ENCODE measurements at regions not wholly inside any gene's neighbourhood (a gene's known extent, or its start where the extent isn't known, plus 50 kb on each side); places are given as distances from the start of the nearest gene placed in this dataset.

GRCh38 chr4:189237340-189237739, 703.3 kb upstream of the FRG1 start:
- no peak overlapping the region for H3K56ac ChIP-seq (ENCODE audit: extremely low read depth, insufficient read depth, low read length)
- H2BK20ac ChIP-seq (ENCODE audit: low read depth, low read length): no peak overlapping the region
- H2AK5ac ChIP-seq (ENCODE audit: low read depth, low read length): no peak overlapping the region
- H3K18ac ChIP-seq (ENCODE audit: low read depth, low read length): no peak overlapping the region
- no peak overlapping the region for H2BK5ac ChIP-seq (ENCODE audit: low read depth, low read length, poor library complexity, severe bottlenecking)
- no peak overlapping the region for H3K23ac ChIP-seq (ENCODE audit: low read depth, low read length)
- DNase-seq: no peak
- no peak overlapping the region for H4K5ac ChIP-seq (ENCODE audit: low read depth, low read length)
- no peak overlapping the region for H3K4me2 ChIP-seq (ENCODE audit: low read depth, low read length)
- H3K36me3 ChIP-seq (ENCODE audit: control insufficient read depth, insufficient read depth, low read length): no peaks in the 10 kb centered on the region
- dilution Hi-C loops (cut with HindIII; ENCODE audit: low sequenced_read_pairs, unreplicated experiment) (no loop called here), intact Hi-C loops (cut with micrococcal nuclease) (no loop called here), in situ Hi-C loops (cut with MboI; ENCODE audit: low sequenced_read_pairs) (no loop called here)
- H2BK15ac ChIP-seq (ENCODE audit: low read depth, low read length): no peak overlapping the region
- no peaks in the 10 kb centered on the region for H3K27me3 ChIP-seq (ENCODE audit: control insufficient read depth, insufficient read depth, low read length)
- ChIA-PET CTCF (interaction anchor here (1.0 kb wide), 1 partner anchor 11 kb away, joined by 3 read pairs; no protein-coding TSS in a partner anchor), POLR2A (ENCODE audit: unreplicated experiment) (no interaction called here)
- TF ChIP-seq ELK1 (IDR thresholded peaks at IDR 0.05; ENCODE audit: borderline replicate concordance, low read depth, low read length): no peak
- TF ChIP-seq POLR2A (IDR thresholded peaks at IDR 0.05; ENCODE audit: low read depth, low read length): no peak
- no peak for TF ChIP-seq MXI1 (IDR thresholded peaks at IDR 0.05; ENCODE audit: borderline replicate concordance, low read depth, low read length)
- no peak for TF ChIP-seq FOS (IDR thresholded peaks at IDR 0.05; ENCODE audit: low read depth, low read length)
- TF ChIP-seq CEBPB (IDR thresholded peaks at IDR 0.05; ENCODE audit: low read depth, low read length): no peak
- no peak for TF ChIP-seq RFX5 (IDR thresholded peaks at IDR 0.05; ENCODE audit: low read depth, low read length)
- TF ChIP-seq RCOR1 (IDR thresholded peaks at IDR 0.05; ENCODE audit: insufficient replicate concordance, low read length): no peak
- no peak for TF ChIP-seq USF2 (IDR thresholded peaks at IDR 0.05; ENCODE audit: low read depth, low read length)
- TF ChIP-seq MAFK (IDR thresholded peaks at IDR 0.05; ENCODE audit: low read depth, low read length): no peak
- no peak for TF ChIP-seq BHLHE40 (IDR thresholded peaks at IDR 0.05; ENCODE audit: low read depth, low read length)
- TF ChIP-seq NFE2L2 (IDR thresholded peaks at IDR 0.05; ENCODE audit: low read depth, low read length): no peak
- no peak for TF ChIP-seq CHD1 (IDR thresholded peaks at IDR 0.05; ENCODE audit: low read depth, low read length)
- TF ChIP-seq MAZ (IDR thresholded peaks at IDR 0.05; ENCODE audit: borderline replicate concordance, low read depth, low read length): no peak
- TF ChIP-seq SMC3 (IDR thresholded peaks at IDR 0.05; ENCODE audit: low read depth, low read length): no peak
- no peak for TF ChIP-seq CTCF (conservative IDR thresholded peaks at IDR 0.05; ENCODE audit: low read depth, low read length)
- no peak for TF ChIP-seq RAD21 (IDR thresholded peaks at IDR 0.05; ENCODE audit: low read length)
- H2BK120ac ChIP-seq (ENCODE audit: low read depth, low read length): no peak overlapping the region
- H4K8ac ChIP-seq (ENCODE audit: low read depth in 2 of 2, low read length in 2 of 2): no peak overlapping the region
- WGBS, 2 experiments (ENCODE audit: extremely low coverage in 2 of 2, insufficient read length in 1 of 2): 71% methylated on average over 4 of the region's 13 CpGs; no CpG with 5 or more reads in 1 of the 2 experiments
- H4K20me1 ChIP-seq (ENCODE audit: insufficient read depth, low read length): no peaks in the 10 kb centered on the region
- no peak overlapping the region for H3K4me3 ChIP-seq (ENCODE audit: insufficient read depth, low read depth, low read length)
- H3K9ac ChIP-seq (ENCODE audit: low read depth, low read length): no peak overlapping the region
- no TSS peak for BruUV-seq (replicated peaks)
- no peak overlapping the region for H4K91ac ChIP-seq (ENCODE audit: insufficient read depth, low read depth, low read length)
- H3K9me3 ChIP-seq (ENCODE audit: control insufficient read depth, insufficient read depth, low read length): no peaks in the 10 kb centered on the region
- no peak overlapping the region for H3K27ac ChIP-seq (ENCODE audit: insufficient read depth, low read length)
- H2AFZ ChIP-seq (replicated peaks; ENCODE audit: low read length, poor library complexity): no peak overlapping the region
- H2AK9ac ChIP-seq (replicated peaks; ENCODE audit: low read depth, low read length, poor library complexity): no peak overlapping the region
- ATAC-seq (ENCODE audit: low read depth): no peak
- H3K9me1 ChIP-seq (ENCODE audit: insufficient read depth, low read length): no peaks in the 10 kb centered on the region
- no peaks in the 10 kb centered on the region for H3K79me1 ChIP-seq (ENCODE audit: low read depth in 1 of 2, low read length in 2 of 2)
- H3K14ac ChIP-seq (replicated peaks; ENCODE audit: low read depth, low read length): no peak overlapping the region
- no peaks in the 10 kb centered on the region for H3K4me1 ChIP-seq (ENCODE audit: control insufficient read depth, insufficient read depth, low read length)
- no peak overlapping the region for H3K4ac ChIP-seq (ENCODE audit: low read depth, low read length)

All from IMR-90 (cell line).